HT-29 (cell line): ENCODE measurements at regions not wholly inside any gene's neighbourhood (a gene's known extent, or its start where the extent isn't known, plus 50 kb on each side); places are given as distances from the start of the nearest gene placed in this dataset.
A peak's percentile ranks its signal among the peaks of the same experiment; 100 is the strongest.
"Not testable (repeated sequence)": the region's sequence is repeated elsewhere in the genome, so short reads cannot be mapped to it uniquely, and the experiment has no call there.

Experiments
- DNase-seq: peaks from one replicate; pipeline ENCODE4 v3.0.0-alpha.2; 2015; ENCODE audit warnings: low spot score

- no peak for DNase-seq
Observed at GRCh38 chr6:14995208-14995607, 250.7 kb upstream of the JARID2 start.

- no peak for DNase-seq
Observed at GRCh38 chr6:14995966-14996602, 249.8 kb upstream of the JARID2 start.

GRCh38 chr6:14996892-14997291 is 249.0 kb upstream of the JARID2 start:
- no peak for DNase-seq

GRCh38 chr6:14997507-14997906 is 248.4 kb upstream of the JARID2 start:
- no peak for DNase-seq

GRCh38 chr6:14999106-14999505 is 246.8 kb upstream of the JARID2 start:
- DNase-seq, result no peak

GRCh38 chr6:15001326-15001910 is 244.5 kb upstream of the JARID2 start:
- no peak for DNase-seq

- no peak for DNase-seq
Observed at GRCh38 chr6:15008269-15008668, 237.6 kb upstream of the JARID2 start.

GRCh38 chr6:15014958-15015357 is 230.9 kb upstream of the JARID2 start:
- DNase-seq, result no peak

- no peak for DNase-seq
Observed at GRCh38 chr6:15016813-15017212, 229.1 kb upstream of the JARID2 start.

GRCh38 chr6:15017261-15017660 is 228.6 kb upstream of the JARID2 start:
- DNase-seq, result no peak

- no peak for DNase-seq
Observed at GRCh38 chr6:15017803-15018202, 228.1 kb upstream of the JARID2 start.

- DNase-seq, result no peak
Observed at GRCh38 chr6:15020119-15020770, 225.6 kb upstream of the JARID2 start.

GRCh38 chr6:15021074-15021473 is 224.8 kb upstream of the JARID2 start:
- no peak for DNase-seq

GRCh38 chr6:15023018-15023417 is 222.9 kb upstream of the JARID2 start:
- DNase-seq, result not testable (repeated sequence)

- DNase-seq, result no peak
Observed at GRCh38 chr6:15023448-15023847, 222.4 kb upstream of the JARID2 start.

GRCh38 chr6:15025446-15025845 is 220.4 kb upstream of the JARID2 start:
- DNase-seq, result no peak

GRCh38 chr6:15026832-15027231 is 219.0 kb upstream of the JARID2 start:
- DNase-seq, result peak; percentile 1

GRCh38 chr6:15027472-15027871 is 218.4 kb upstream of the JARID2 start:
- DNase-seq, result no peak

- DNase-seq, result no peak
Observed at GRCh38 chr6:15032015-15032414, 213.9 kb upstream of the JARID2 start.

- no peak for DNase-seq
Observed at GRCh38 chr6:15033850-15034203, 212.0 kb upstream of the JARID2 start.

- DNase-seq, result peak; percentile 2
Observed at GRCh38 chr6:15036690-15037245, 209.1 kb upstream of the JARID2 start.

- no peak for DNase-seq
Observed at GRCh38 chr6:15037253-15037652, 208.6 kb upstream of the JARID2 start.
